HAP-1 (cell line): ENCODE measurements at regions not wholly inside any gene's neighbourhood (a gene's known extent, or its start where the extent isn't known, plus 50 kb on each side); places are given as distances from the start of the nearest gene placed in this dataset.

Source experiments
- DNase-seq, 2 experiments: peaks; one replicate each; pipeline ENCODE4 v3.0.0-alpha.2; 2016 to 2020; ENCODE audit warnings: low spot score in 2 of 2
- H3K27me3 ChIP-seq: fragments of 250-450 bp; sonication (Bioruptor Pico); 2 replicates; pipeline ENCODE4 v1.5.1; 2020; ENCODE audit warnings: low read depth, mild to moderate bottlenecking, moderate library complexity
- H3K36me3 ChIP-seq: fragments of 250-450 bp; sonication (Bioruptor Pico); replicated peaks from 2 replicates; pipeline ENCODE4 v1.5.1; 2020; ENCODE audit warnings: mild to moderate bottlenecking
- H3K4me1 ChIP-seq: fragments of 250-450 bp; sonication (Bioruptor Pico); 2 replicates; pipeline ENCODE4 v1.5.1; 2020; ENCODE audit warnings: mild to moderate bottlenecking
- H3K4me3 ChIP-seq: fragments of 250-450 bp; sonication (Bioruptor Pico); 2 replicates; pipeline ENCODE4 v1.5.1; 2020; ENCODE audit warnings: mild to moderate bottlenecking, moderate library complexity
- H3K9me3 ChIP-seq: fragments of 250-450 bp; sonication (Bioruptor Pico); 2 replicates; pipeline ENCODE4 v1.5.1; 2020; ENCODE audit warnings: mild to moderate bottlenecking, moderate library complexity
- in situ Hi-C: fragments of 300-500 bp; cut with MboI; formaldehyde crosslinking; loops from 3 replicates; pipeline ENCODE4 v1.14.3; 2020; ENCODE audit warnings: low sequenced_read_pairs, inconsistent platforms, mixed read lengths

GRCh38 chr20:22770241-22770800 is 185.9 kb upstream of the FOXA2 start:
- Histone ChIP-seq H3K4me3 (no peak overlapping the region), H3K27me3 (no peaks in the 10 kb centered on the region), H3K36me3 (no peaks in the 10 kb centered on the region), H3K4me1 (no peaks in the 10 kb centered on the region), H3K9me3 (no peaks in the 10 kb centered on the region; the same call in 1 of the 2 replicates)
- in situ Hi-C loops: no loop called here
- DNase-seq: no peak

DNA sequence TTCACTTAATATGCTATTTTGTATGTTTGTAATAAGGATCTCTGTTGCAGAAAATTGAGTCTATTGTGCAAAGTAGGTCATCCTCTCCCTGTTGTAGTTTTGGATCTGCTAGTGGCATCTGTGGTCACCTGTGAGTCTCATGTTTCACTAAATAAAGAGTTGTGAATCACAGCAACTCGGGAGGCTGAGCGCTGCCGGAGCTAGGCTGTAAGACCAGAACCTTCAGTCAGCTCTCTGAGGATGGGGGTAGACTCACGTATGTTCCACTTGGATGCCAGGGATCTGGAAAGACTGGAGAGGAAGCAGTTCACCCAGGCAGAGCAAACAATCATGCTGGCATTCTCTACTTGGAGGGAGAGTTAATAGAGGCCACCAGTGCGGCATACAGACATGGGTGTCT is 187.3 kb upstream of the FOXA2 start:
- no peaks in the 10 kb centered on the region for H3K36me3 ChIP-seq
- H3K4me3 ChIP-seq: no peak overlapping the region
- in situ Hi-C loops: no loop called here
- no peaks in the 10 kb centered on the region for H3K4me1 ChIP-seq
- DNase-seq: no peak
- H3K27me3 ChIP-seq: no peaks in the 10 kb centered on the region
- H3K9me3 ChIP-seq: no peaks in the 10 kb centered on the region; the same call in 1 of the 2 replicates

DNA sequence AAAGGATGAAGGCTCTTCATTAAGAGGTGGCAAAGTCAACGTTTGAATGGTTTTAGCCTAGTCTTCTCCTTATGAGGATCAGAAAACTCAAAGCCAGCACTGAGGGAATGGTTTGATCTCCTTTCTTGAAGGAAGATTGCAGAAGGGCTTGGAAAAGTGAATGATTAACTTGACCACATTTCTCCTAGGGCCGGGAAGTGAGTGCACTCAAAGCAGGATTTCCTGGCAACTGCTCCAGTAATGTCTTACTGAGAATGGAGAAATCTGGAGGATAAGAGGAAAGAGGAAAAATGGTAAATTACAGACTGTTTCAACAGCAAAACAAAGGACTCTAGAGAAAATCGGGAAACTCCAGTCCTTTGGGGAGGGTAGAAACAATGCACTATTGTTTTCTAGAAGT is 189.0 kb upstream of the FOXA2 start:
- Histone ChIP-seq H3K4me1 (no peaks in the 10 kb centered on the region), H3K4me3 (no peak overlapping the region), H3K36me3 (no peaks in the 10 kb centered on the region), H3K27me3 (no peaks in the 10 kb centered on the region), H3K9me3 (no peaks in the 10 kb centered on the region; the same call in 1 of the 2 replicates)
- in situ Hi-C loops: no loop called here
- DNase-seq: no peak

- Histone ChIP-seq H3K4me3 (no peak overlapping the region), H3K9me3 (no peaks in the 10 kb centered on the region), H3K36me3 (no peaks in the 10 kb centered on the region), H3K27me3 (no peaks in the 10 kb centered on the region), H3K4me1 (no peaks in the 10 kb centered on the region)
- in situ Hi-C loops: no loop called here
- no peak for DNase-seq
Measured at GRCh38 chr20:22775256-22775655, 190.9 kb upstream of the FOXA2 start.

GRCh38 chr20:22775671-22776139 is 191.3 kb upstream of the FOXA2 start:
- in situ Hi-C loops: no loop called here
- DNase-seq: no peak
- H3K4me1 ChIP-seq: no peaks in the 10 kb centered on the region

DNA sequence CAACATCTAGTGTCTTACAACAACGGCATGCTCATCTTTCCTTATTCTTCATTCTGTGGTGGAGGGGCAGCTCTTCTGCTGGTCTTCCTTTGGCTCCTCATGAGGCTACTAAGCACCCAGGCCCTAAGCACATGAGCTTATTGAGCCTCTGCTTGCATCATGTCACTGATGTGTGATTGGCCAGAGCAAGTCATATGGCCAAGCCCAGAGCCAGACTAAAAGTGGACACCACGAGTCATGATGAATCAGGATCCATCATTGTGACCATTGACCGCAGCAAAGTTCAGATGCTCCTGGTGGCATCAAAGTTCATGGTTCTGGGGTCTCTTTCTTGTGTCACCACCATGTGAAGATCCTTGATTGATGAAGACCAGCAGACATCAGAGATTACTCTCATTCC is 192.0 kb upstream of the FOXA2 start:
- Histone ChIP-seq H3K27me3 (no peaks in the 10 kb centered on the region), H3K4me3 (no peak overlapping the region), H3K9me3 (no peaks in the 10 kb centered on the region), H3K4me1 (no peaks in the 10 kb centered on the region), H3K36me3 (no peaks in the 10 kb centered on the region)
- in situ Hi-C loops: no loop called here
- DNase-seq: no peak

More at GRCh38 chr20:22775671-22776139, 191.3 kb upstream of the FOXA2 start:
- H3K27me3 ChIP-seq: no peaks in the 10 kb centered on the region
- no peaks in the 10 kb centered on the region for H3K36me3 ChIP-seq
- no peak overlapping the region for H3K4me3 ChIP-seq
- no peaks in the 10 kb centered on the region for H3K9me3 ChIP-seq

GRCh38 chr20:22779878-22780277 is 195.5 kb upstream of the FOXA2 start:
- Histone ChIP-seq H3K9me3 (no peaks in the 10 kb centered on the region), H3K27me3 (no peaks in the 10 kb centered on the region), H3K4me1 (no peaks in the 10 kb centered on the region), H3K4me3 (no peak overlapping the region), H3K36me3 (no peaks in the 10 kb centered on the region)
- DNase-seq: no peak
- in situ Hi-C loops: no loop called here

DNA sequence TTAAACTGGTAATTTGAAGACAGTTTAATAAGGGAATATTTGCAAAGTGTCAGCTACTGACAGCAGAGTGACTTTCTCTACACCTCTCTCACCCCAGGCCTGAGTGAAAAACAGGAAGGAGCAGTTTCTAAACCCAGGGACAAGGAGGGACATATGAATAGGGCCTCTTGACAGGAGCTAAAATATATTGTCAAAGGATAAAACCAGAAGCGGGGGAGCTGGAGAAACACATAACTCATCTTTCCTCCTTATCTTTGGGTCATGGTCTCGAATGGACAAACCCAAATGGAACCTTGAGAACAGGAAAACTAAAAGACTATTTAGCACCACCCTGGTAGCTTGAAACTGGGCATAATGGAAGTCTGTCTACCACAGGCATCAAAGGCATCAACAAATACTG is 197.5 kb upstream of the FOXA2 start:
- in situ Hi-C loops: no loop called here
- Histone ChIP-seq H3K27me3 (no peaks in the 10 kb centered on the region), H3K36me3 (no peaks in the 10 kb centered on the region)

GRCh38 chr20:22789676-22790075 is 205.3 kb upstream of the FOXA2 start:
- H3K27me3 ChIP-seq: no peaks in the 10 kb centered on the region
- no peak overlapping the region for H3K4me3 ChIP-seq
- no peak for DNase-seq
- no peaks in the 10 kb centered on the region for H3K9me3 ChIP-seq
- no peaks in the 10 kb centered on the region for H3K4me1 ChIP-seq
- in situ Hi-C loops: no loop called here
- no peaks in the 10 kb centered on the region for H3K36me3 ChIP-seq

More for the DNA sequence above, 197.5 kb upstream of the FOXA2 start:
- no peaks in the 10 kb centered on the region for H3K9me3 ChIP-seq
- no peaks in the 10 kb centered on the region for H3K4me1 ChIP-seq
- no peak for DNase-seq
- H3K4me3 ChIP-seq: no peak overlapping the region

GRCh38 chr20:22791396-22791795 is 207.0 kb upstream of the FOXA2 start:
- Histone ChIP-seq H3K36me3 (no peaks in the 10 kb centered on the region), H3K9me3 (no peaks in the 10 kb centered on the region), H3K4me3 (no peak overlapping the region), H3K4me1 (no peaks in the 10 kb centered on the region), H3K27me3 (no peaks in the 10 kb centered on the region)
- in situ Hi-C loops: no loop called here
- DNase-seq: no peak

GRCh38 chr20:22791877-22792525 is 207.6 kb upstream of the FOXA2 start:
- Histone ChIP-seq H3K4me1 (no peaks in the 10 kb centered on the region), H3K4me3 (no peak overlapping the region), H3K27me3 (no peaks in the 10 kb centered on the region), H3K9me3 (no peaks in the 10 kb centered on the region), H3K36me3 (no peaks in the 10 kb centered on the region)
- no peak for DNase-seq
- in situ Hi-C loops: no loop called here

DNA sequence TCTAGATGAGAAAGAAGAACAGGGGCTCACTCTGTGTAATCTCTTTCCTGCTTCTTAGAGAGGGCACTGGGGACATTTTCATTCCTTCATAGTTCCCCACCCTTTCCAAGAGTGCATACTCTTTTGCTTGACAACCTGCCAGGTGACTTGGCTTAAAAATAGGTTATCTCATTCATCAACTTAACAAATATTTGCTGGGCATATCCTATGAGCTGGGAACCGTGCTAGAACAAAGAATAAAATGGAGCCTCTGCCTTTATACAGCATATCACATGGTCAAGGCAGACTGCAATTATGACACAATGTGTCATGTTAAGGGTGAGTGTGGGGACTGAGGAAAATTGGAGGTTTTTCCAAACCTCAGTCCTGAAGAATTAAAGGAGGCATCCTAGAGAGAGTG is 209.8 kb upstream of the FOXA2 start:
- Histone ChIP-seq H3K9me3 (no peaks in the 10 kb centered on the region), H3K4me3 (no peak overlapping the region), H3K27me3 (no peaks in the 10 kb centered on the region), H3K36me3 (no peaks in the 10 kb centered on the region), H3K4me1 (no peaks in the 10 kb centered on the region)
- in situ Hi-C loops: no loop called here
- no peak for DNase-seq

DNA sequence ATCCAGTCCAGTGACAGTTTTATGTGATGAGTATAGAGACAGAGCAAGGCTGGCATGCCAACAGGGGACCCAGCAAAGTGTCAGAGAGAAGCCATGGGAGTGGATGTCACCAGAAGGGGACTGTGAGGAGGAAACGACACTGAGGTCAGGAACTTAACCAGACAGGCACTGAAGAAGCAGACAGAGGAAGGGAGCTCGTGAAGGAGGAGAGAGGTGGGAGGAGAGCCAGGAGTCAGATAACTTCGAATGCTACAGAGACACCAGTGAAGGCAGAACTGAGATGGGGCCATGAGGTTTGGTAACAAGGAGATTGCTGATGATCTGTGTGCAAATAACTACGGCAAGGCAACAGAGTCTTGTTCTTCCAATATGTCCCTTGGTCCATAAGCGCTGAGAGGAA is 211.1 kb upstream of the FOXA2 start:
- DNase-seq: no peak
- Histone ChIP-seq H3K4me1 (no peaks in the 10 kb centered on the region), H3K4me3 (no peak overlapping the region), H3K36me3 (no peaks in the 10 kb centered on the region), H3K27me3 (no peaks in the 10 kb centered on the region), H3K9me3 (no peaks in the 10 kb centered on the region)
- in situ Hi-C loops: no loop called here

DNA sequence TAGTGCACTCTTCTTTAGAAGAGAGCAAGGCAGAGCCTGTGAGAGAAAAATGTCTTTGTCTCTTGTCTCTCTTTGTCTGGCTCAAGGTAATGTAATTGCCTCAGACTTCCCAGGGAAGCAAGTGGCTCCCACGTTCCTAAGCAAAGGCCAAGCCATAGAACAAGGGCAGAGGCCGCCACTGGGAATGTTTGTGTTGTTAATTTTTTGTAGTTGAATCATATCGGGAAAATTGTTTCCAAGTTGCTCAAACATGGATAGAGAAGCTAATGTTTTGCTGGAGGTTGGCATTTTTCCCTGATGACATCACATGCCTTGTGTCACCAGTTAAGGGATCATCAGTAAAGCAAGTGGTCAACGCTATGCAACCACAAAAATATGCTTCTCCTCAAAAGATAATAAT is 211.5 kb upstream of the FOXA2 start:
- no peak overlapping the region for H3K4me3 ChIP-seq
- no peaks in the 10 kb centered on the region for H3K9me3 ChIP-seq
- no peaks in the 10 kb centered on the region for H3K27me3 ChIP-seq
- no peak for DNase-seq
- H3K4me1 ChIP-seq: no peaks in the 10 kb centered on the region
- in situ Hi-C loops: no loop called here
- no peaks in the 10 kb centered on the region for H3K36me3 ChIP-seq
